RWPE1 (cell line): ENCODE measurements at regions not wholly inside any gene's neighbourhood (a gene's known extent, or its start where the extent isn't known, plus 50 kb on each side); places are given as distances from the start of the nearest gene placed in this dataset.

Experiments used
- CTCF ChIA-PET: fragments of 350-600 bp; sonication (Branson Sonifier 250); formaldehyde crosslinking; extraction: SDS; loops from one replicate; lab custom pipeline; 2021; lab: Yijun Ruan, JAX
- POLR2A ChIA-PET: fragments of 400-600 bp; formaldehyde crosslinking; extraction: SDS; loops from one replicate; lab custom pipeline; 2020; ENCODE audit warnings: antibody characterized with exemption; ENCODE audit not compliant: low non-redundant PET; lab: Yijun Ruan, JAX
- DNase-seq: peaks from one replicate; pipeline ENCODE4 v3.0.0; 2012; ENCODE audit warnings: low spot score
- H3K27ac ChIP-seq: fragments of 450-650 bp; 2 replicates; pipeline ENCODE4 v1.5.1; 2017
- CTCF ChIP-seq: fragments of 450-650 bp; conservative IDR thresholded peaks from 2 replicates; pipeline ENCODE4 v1.5.1; 2017; ENCODE audit warnings: low read depth, mild to moderate bottlenecking

- no peak for DNase-seq
- H3K27ac ChIP-seq = no peak overlapping the region
- POLR2A ChIA-PET = no interaction called here
- no peak for TF ChIP-seq CTCF
- CTCF ChIA-PET = no interaction called here
Observed at GRCh38 chr6:167696296-167696695, 130.4 kb upstream of the AFDN start.

- no peak for DNase-seq
- no peak overlapping the region for H3K27ac ChIP-seq
- TF ChIP-seq CTCF = no peak
- CTCF ChIA-PET = no interaction called here
- POLR2A ChIA-PET = no interaction called here
Observed at GRCh38 chr6:167697316-167697715, 129.4 kb upstream of the AFDN start.

- no peak for DNase-seq
- ChIA-PET POLR2A (no interaction called here), CTCF (no interaction called here)
- no peak for TF ChIP-seq CTCF
- H3K27ac ChIP-seq = no peak overlapping the region
Observed at GRCh38 chr6:167698540-167698939, 128.2 kb upstream of the AFDN start.

- CTCF ChIA-PET = interaction anchor here (1.0 kb wide), 1 partner anchor 92 kb away, joined by 3 read pairs; no protein-coding TSS in a partner anchor
- H3K27ac ChIP-seq = no peak overlapping the region
- TF ChIP-seq CTCF = no peak
- peak; percentile 26 for DNase-seq
- POLR2A ChIA-PET = no interaction called here
Observed at GRCh38 chr6:167699141-167699931, 127.4 kb upstream of the AFDN start.

- CTCF ChIA-PET = no interaction called here
- no peak for TF ChIP-seq CTCF
- DNase-seq = peak; percentile 17
- no peak overlapping the region for H3K27ac ChIP-seq
- POLR2A ChIA-PET = no interaction called here
Observed at GRCh38 chr6:167700199-167700598, 126.5 kb upstream of the AFDN start.

- no peak for TF ChIP-seq CTCF
- no peak for DNase-seq
- CTCF ChIA-PET = interaction anchor here (0.6 kb wide), 1 partner anchor 321 kb away, joined by 4 read pairs; no protein-coding TSS in a partner anchor
- no peak overlapping the region for H3K27ac ChIP-seq
- POLR2A ChIA-PET = no interaction called here
Observed at GRCh38 chr6:167701010-167701409, 125.7 kb upstream of the AFDN start.
